Caco-2 (cell line): ENCODE measurements at regions not wholly inside any gene's neighbourhood (a gene's known extent, or its start where the extent isn't known, plus 50 kb on each side); places are given as distances from the start of the nearest gene placed in this dataset.

ENCODE experiments used
- BruUV-seq: library from RNA; stranded (reverse); fragments of 400-500 nt; replicated peaks from 2 replicates; lab custom pipeline; 2021; lab: Mats Ljungman, UMichigan
- CTCF ChIA-PET: fragments of 300-600 bp; sonication (Branson Sonifier 250); formaldehyde crosslinking; loops from one replicate; lab custom pipeline; 2022; ENCODE audit warnings: antibody characterized with exemption; lab: Charles Lee
- POLR2A ChIA-PET: fragments of 300-600 bp; sonication (Branson Sonifier 250); formaldehyde crosslinking; loops from one replicate; lab custom pipeline; 2022; ENCODE audit warnings: antibody characterized with exemption; lab: Charles Lee
- DNase-seq, 2 experiments: peaks; one replicate each; pipeline versions ENCODE4 v3.0.0 to v3.0.0-alpha.2; 2020 to 2022
- H3K27me3 ChIP-seq: replicated peaks from 2 replicates; pipeline ENCODE4 v1.6.0; 2011; ENCODE audit warnings: low read length; ENCODE audit not compliant: control insufficient read depth, insufficient read depth
- H3K36me3 ChIP-seq: 2 replicates; pipeline ENCODE4 v1.5.1; 2011; ENCODE audit warnings: low read length; ENCODE audit not compliant: control insufficient read depth, insufficient read depth
- H3K4me1 ChIP-seq: fragments of 250-450 bp; sonication (Bioruptor Pico); 2 replicates; pipeline ENCODE4 v1.5.1; 2020; ENCODE audit warnings: mild to moderate bottlenecking
- H3K4me3 ChIP-seq: 2 replicates; pipeline ENCODE4 v1.5.1; 2011; ENCODE audit warnings: low read depth, mild to moderate bottlenecking, control low read depth, low read length
- H3K9me3 ChIP-seq: fragments of 250-450 bp; sonication (Bioruptor Pico); 2 replicates; pipeline ENCODE4 v1.5.1; 2020; ENCODE audit warnings: mild to moderate bottlenecking, moderate library complexity
- H3K27ac Mint-ChIP-seq: one replicate; pipeline ENCODE4 v1.8.0; 2022; ENCODE audit warnings: mixed read lengths; ENCODE audit not compliant: unreplicated experiment
- H3K27me3 Mint-ChIP-seq: one replicate; pipeline ENCODE4 v1.8.0; 2022; ENCODE audit warnings: mixed read lengths; ENCODE audit not compliant: insufficient read depth, unreplicated experiment
- H3K36me3 Mint-ChIP-seq: one replicate; pipeline ENCODE4 v1.8.0; 2022; ENCODE audit warnings: mild to moderate bottlenecking, mixed read lengths; ENCODE audit not compliant: insufficient read depth, unreplicated experiment
- H3K4me1 Mint-ChIP-seq: one replicate; pipeline ENCODE4 v1.8.0; 2022; ENCODE audit warnings: low read depth, mixed read lengths; ENCODE audit not compliant: unreplicated experiment
- H3K4me3 Mint-ChIP-seq: one replicate; pipeline ENCODE4 v1.8.0; 2022; ENCODE audit warnings: mild to moderate bottlenecking, moderate library complexity, mixed read lengths; ENCODE audit not compliant: unreplicated experiment
- H3K9me3 Mint-ChIP-seq: one replicate; pipeline ENCODE4 v1.8.0; 2022; ENCODE audit warnings: mixed read lengths; ENCODE audit not compliant: unreplicated experiment
- CTCF ChIP-seq, 2 experiments: fragments of 200-600 bp in 1 of 2; IDR thresholded peaks; 1 replicate in 1 of 2; 2 replicates in 1 of 2; pipeline versions ENCODE4 v1.5.1 to v1.8.0; 2011 to 2022; ENCODE audit warnings: antibody characterized with exemption in 1 of 2, control low read depth in 1 of 2, inconsistent platforms in 1 of 2, low read depth in 1 of 2, low read length in 1 of 2, mild to moderate bottlenecking in 1 of 2, moderate library complexity in 1 of 2; ENCODE audit not compliant: insufficient read depth in 1 of 2, severe bottlenecking in 1 of 2, unreplicated experiment in 1 of 2
- intact Hi-C: fragments of 100-400 bp; cut with micrococcal nuclease; formaldehyde crosslinking; loops from one replicate; pipeline ENCODE4 v1.10.0; 2022; ENCODE audit not compliant: unreplicated experiment

GRCh38 chr10:42984761-42985325, 92.0 kb upstream of the RET start:
- Mint-ChIP-seq H3K9me3 (no peaks in the 10 kb centered on the region), H3K4me3 (no peak overlapping the region), H3K27me3 (peaks cover 23% of the 10 kb centered on the region), H3K36me3 (no peaks in the 10 kb centered on the region), H3K4me1 (no peaks in the 10 kb centered on the region), H3K27ac (no peak overlapping the region)
- no peaks in the 10 kb centered on the region for H3K9me3 ChIP-seq
- H3K36me3 ChIP-seq, result no peaks in the 10 kb centered on the region
- no peaks in the 10 kb centered on the region for H3K27me3 ChIP-seq
- no peak overlapping the region for H3K4me3 ChIP-seq
- BruUV-seq, result no TSS peak
- POLR2A ChIA-PET, result no interaction called here
- peak in 1 of 2 experiments; percentile 40 for DNase-seq
- intact Hi-C loops, result no loop called here
- no peak for TF ChIP-seq CTCF (IDR thresholded peaks at IDR 0.05; ENCODE audit: insufficient read depth in 1 of 2, low read depth in 1 of 2, low read length in 1 of 2, severe bottlenecking in 1 of 2, unreplicated experiment in 1 of 2)
- no peaks in the 10 kb centered on the region for H3K4me1 ChIP-seq
- CTCF ChIA-PET, result no interaction called here

- H3K4me1 ChIP-seq, result no peaks in the 10 kb centered on the region
- TF ChIP-seq CTCF (IDR thresholded peaks at IDR 0.05; ENCODE audit: insufficient read depth in 1 of 2, low read depth in 1 of 2, low read length in 1 of 2, severe bottlenecking in 1 of 2, unreplicated experiment in 1 of 2), result no peak
- ChIA-PET POLR2A (no interaction called here), CTCF (no interaction called here)
- intact Hi-C loops, result no loop called here
- H3K27me3 ChIP-seq, result no peaks in the 10 kb centered on the region
- DNase-seq, result peak in 1 of 2 experiments; percentile 28
- no TSS peak for BruUV-seq
- Mint-ChIP-seq H3K36me3 (no peaks in the 10 kb centered on the region), H3K4me1 (no peaks in the 10 kb centered on the region), H3K4me3 (no peak overlapping the region), H3K27ac (no peak overlapping the region), H3K9me3 (no peaks in the 10 kb centered on the region), H3K27me3 (peaks cover 23% of the 10 kb centered on the region)
- no peaks in the 10 kb centered on the region for H3K9me3 ChIP-seq
- no peaks in the 10 kb centered on the region for H3K36me3 ChIP-seq
- no peak overlapping the region for H3K4me3 ChIP-seq
Measured at GRCh38 chr10:42985436-42986316, 91.2 kb upstream of the RET start.

GRCh38 chr10:42986633-42987032, 90.2 kb upstream of the RET start:
- H3K27me3 Mint-ChIP-seq, result peaks cover 23% of the 10 kb centered on the region
- H3K36me3 Mint-ChIP-seq, result no peaks in the 10 kb centered on the region
- Histone ChIP-seq H3K9me3 (no peaks in the 10 kb centered on the region), H3K36me3 (no peaks in the 10 kb centered on the region), H3K4me3 (no peak overlapping the region), H3K27me3 (no peaks in the 10 kb centered on the region), H3K4me1 (no peaks in the 10 kb centered on the region)
- TF ChIP-seq CTCF (IDR thresholded peaks at IDR 0.05; ENCODE audit: insufficient read depth in 1 of 2, low read depth in 1 of 2, low read length in 1 of 2, severe bottlenecking in 1 of 2, unreplicated experiment in 1 of 2), result no peak
- H3K9me3 Mint-ChIP-seq, result no peaks in the 10 kb centered on the region
- no peak for DNase-seq
- no peak overlapping the region for H3K27ac Mint-ChIP-seq
- intact Hi-C loops, result no loop called here
- ChIA-PET POLR2A (no interaction called here), CTCF (no interaction called here)
- BruUV-seq, result no TSS peak
- no peak overlapping the region for H3K4me3 Mint-ChIP-seq
- H3K4me1 Mint-ChIP-seq, result no peaks in the 10 kb centered on the region
